Parathyroid adenoma (tissue), 2 donors: ENCODE measurements at regions not wholly inside any gene's neighbourhood (a gene's known extent, or its start where the extent isn't known, plus 50 kb on each side); places are given as distances from the start of the nearest gene placed in this dataset.

Source experiments
- H2AFZ ChIP-seq: fragments of 300-600 bp; sonication (generic); one replicate; pipeline ENCODE4 v1.7.0; 2017; ENCODE audit warnings: antibody characterized with exemption, mild to moderate bottlenecking
- H3K27ac ChIP-seq: fragments of 300-600 bp; sonication (generic); one replicate; pipeline ENCODE4 v1.7.0; 2017
- H3K27me3 ChIP-seq: fragments of 300-600 bp; sonication (generic); one replicate; pipeline ENCODE4 v1.7.0; 2017; ENCODE audit warnings: low read length; ENCODE audit not compliant: control insufficient read depth, insufficient read depth
- H3K36me3 ChIP-seq: fragments of 300-600 bp; sonication (generic); one replicate; pipeline ENCODE4 v1.7.0; 2017; ENCODE audit warnings: low read length; ENCODE audit not compliant: control insufficient read depth, insufficient read depth
- H3K4me1 ChIP-seq: fragments of 300-600 bp; sonication (generic); one replicate; pipeline ENCODE4 v1.7.0; 2017; ENCODE audit warnings: control low read depth
- H3K4me2 ChIP-seq: fragments of 300-600 bp; sonication (generic); one replicate; pipeline ENCODE4 v1.7.0; 2017; ENCODE audit warnings: low read length
- H3K4me3 ChIP-seq: fragments of 300-600 bp; sonication (generic); one replicate; pipeline ENCODE4 v1.7.0; 2017; ENCODE audit warnings: low read depth, low read length
- H3K79me2 ChIP-seq: fragments of 300-600 bp; sonication (generic); one replicate; pipeline ENCODE4 v1.7.0; 2017; ENCODE audit warnings: control low read depth
- H3K9ac ChIP-seq: fragments of 300-600 bp; sonication (generic); one replicate; pipeline ENCODE4 v1.7.0; 2017; ENCODE audit warnings: mild to moderate bottlenecking
- H3K9me3 ChIP-seq: fragments of 300-600 bp; sonication (generic); one replicate; pipeline ENCODE4 v1.7.0; 2017; ENCODE audit warnings: low read length; ENCODE audit not compliant: control insufficient read depth
- TF ChIP-seq, protein P1 (sequence below): fragments of 300-600 bp; sonication (generic); IDR thresholded peaks from one replicate; pipeline ENCODE4 v1.7.0; 2017; ENCODE audit warnings: antibody characterized with exemption, mild to moderate bottlenecking
- donor health status: primary hyperparathyroidism.

GRCh38 chr4:178556796-178557195 is 1114.6 kb upstream of the AGA start:
- no peak overlapping the region for H2AFZ ChIP-seq

DNA sequence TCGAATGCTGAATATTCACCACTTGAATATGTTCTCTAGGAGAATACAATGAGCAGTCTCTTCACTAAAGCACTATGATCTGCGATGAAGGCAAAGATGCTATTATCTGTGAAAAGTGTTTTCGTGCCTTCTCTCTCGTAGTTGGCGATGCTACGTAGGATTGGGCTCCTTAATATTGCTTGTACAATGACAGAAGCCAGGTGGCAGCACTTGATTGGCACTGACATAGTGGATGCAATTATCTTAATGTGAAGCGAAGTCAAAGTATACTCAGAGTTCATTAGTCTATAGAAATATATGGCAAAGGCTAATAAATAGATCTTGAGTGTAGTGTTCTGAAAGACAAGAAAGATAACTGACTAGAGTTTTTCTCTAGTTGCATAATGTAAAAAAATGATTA is 1135.7 kb upstream of the AGA start:
- Histone ChIP-seq H3K36me3 (no peaks in the 10 kb centered on the region), H3K9ac (no peak overlapping the region), H3K79me2 (no peaks in the 10 kb centered on the region), H3K27ac (no peak overlapping the region), H3K4me2 (no peak overlapping the region), H3K9me3 (no peaks in the 10 kb centered on the region), H3K4me1 (no peaks in the 10 kb centered on the region), H3K27me3 (no peaks in the 10 kb centered on the region), H2AFZ (no peak overlapping the region), H3K4me3 (no peak overlapping the region)
- TF ChIP-seq, protein P1, sequence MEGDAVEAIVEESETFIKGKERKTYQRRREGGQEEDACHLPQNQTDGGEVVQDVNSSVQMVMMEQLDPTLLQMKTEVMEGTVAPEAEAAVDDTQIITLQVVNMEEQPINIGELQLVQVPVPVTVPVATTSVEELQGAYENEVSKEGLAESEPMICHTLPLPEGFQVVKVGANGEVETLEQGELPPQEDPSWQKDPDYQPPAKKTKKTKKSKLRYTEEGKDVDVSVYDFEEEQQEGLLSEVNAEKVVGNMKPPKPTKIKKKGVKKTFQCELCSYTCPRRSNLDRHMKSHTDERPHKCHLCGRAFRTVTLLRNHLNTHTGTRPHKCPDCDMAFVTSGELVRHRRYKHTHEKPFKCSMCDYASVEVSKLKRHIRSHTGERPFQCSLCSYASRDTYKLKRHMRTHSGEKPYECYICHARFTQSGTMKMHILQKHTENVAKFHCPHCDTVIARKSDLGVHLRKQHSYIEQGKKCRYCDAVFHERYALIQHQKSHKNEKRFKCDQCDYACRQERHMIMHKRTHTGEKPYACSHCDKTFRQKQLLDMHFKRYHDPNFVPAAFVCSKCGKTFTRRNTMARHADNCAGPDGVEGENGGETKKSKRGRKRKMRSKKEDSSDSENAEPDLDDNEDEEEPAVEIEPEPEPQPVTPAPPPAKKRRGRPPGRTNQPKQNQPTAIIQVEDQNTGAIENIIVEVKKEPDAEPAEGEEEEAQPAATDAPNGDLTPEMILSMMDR, result no peak

More at GRCh38 chr4:178556796-178557195, 1114.6 kb upstream of the AGA start:
- TF ChIP-seq, protein P1, result no peak
- Histone ChIP-seq H3K4me2 (no peak overlapping the region), H3K4me1 (no peaks in the 10 kb centered on the region), H3K27ac (no peak overlapping the region), H3K9me3 (no peaks in the 10 kb centered on the region), H3K27me3 (no peaks in the 10 kb centered on the region), H3K79me2 (no peaks in the 10 kb centered on the region), H3K9ac (no peak overlapping the region), H3K36me3 (no peaks in the 10 kb centered on the region), H3K4me3 (no peak overlapping the region)

GRCh38 chr4:178595500-178596138 is 1153.4 kb upstream of the AGA start:
- no peaks in the 10 kb centered on the region for H3K36me3 ChIP-seq
- no peaks in the 10 kb centered on the region for H3K27me3 ChIP-seq
- H3K4me1 ChIP-seq, result no peaks in the 10 kb centered on the region
- no peak overlapping the region for H3K4me2 ChIP-seq
- H2AFZ ChIP-seq, result no peak overlapping the region
- no peak overlapping the region for H3K4me3 ChIP-seq
- TF ChIP-seq, protein P1, result no peak
- H3K9ac ChIP-seq, result no peak overlapping the region
- no peaks in the 10 kb centered on the region for H3K9me3 ChIP-seq
- H3K79me2 ChIP-seq, result no peaks in the 10 kb centered on the region
- no peak overlapping the region for H3K27ac ChIP-seq

- Histone ChIP-seq H3K4me3 (no peak overlapping the region), H3K4me1 (no peaks in the 10 kb centered on the region), H3K36me3 (no peaks in the 10 kb centered on the region), H3K79me2 (no peaks in the 10 kb centered on the region), H2AFZ (no peak overlapping the region), H3K27ac (no peak overlapping the region), H3K27me3 (no peaks in the 10 kb centered on the region), H3K9me3 (no peaks in the 10 kb centered on the region), H3K4me2 (no peak overlapping the region), H3K9ac (no peak overlapping the region)
- TF ChIP-seq, protein P1, result no peak
These were observed 1156.4 kb upstream of the AGA start for GRCh38 chr4:178598672-178599071.

GRCh38 chr4:178599521-178599920 is 1157.3 kb upstream of the AGA start:
- Histone ChIP-seq H3K36me3 (no peaks in the 10 kb centered on the region), H3K27me3 (no peaks in the 10 kb centered on the region), H3K4me1 (no peaks in the 10 kb centered on the region), H3K27ac (no peak overlapping the region), H3K4me3 (no peak overlapping the region), H3K4me2 (no peak overlapping the region), H3K9me3 (no peaks in the 10 kb centered on the region), H3K79me2 (no peaks in the 10 kb centered on the region), H2AFZ (no peak overlapping the region), H3K9ac (no peak overlapping the region)
- TF ChIP-seq, protein P1, result no peak
